GM18502 (cell line): ENCODE measurements at regions not wholly inside any gene's neighbourhood (a gene's known extent, or its start where the extent isn't known, plus 50 kb on each side); places are given as distances from the start of the nearest gene placed in this dataset.

ENCODE experiments used
- ATAC-seq: cut with Tn5 transposase; IDR thresholded peaks from one replicate; pipeline ENCODE4 v1.9.1; 2021; ENCODE audit warnings: mild to moderate bottlenecking; ENCODE audit not compliant: unreplicated experiment, poor library complexity

DNA sequence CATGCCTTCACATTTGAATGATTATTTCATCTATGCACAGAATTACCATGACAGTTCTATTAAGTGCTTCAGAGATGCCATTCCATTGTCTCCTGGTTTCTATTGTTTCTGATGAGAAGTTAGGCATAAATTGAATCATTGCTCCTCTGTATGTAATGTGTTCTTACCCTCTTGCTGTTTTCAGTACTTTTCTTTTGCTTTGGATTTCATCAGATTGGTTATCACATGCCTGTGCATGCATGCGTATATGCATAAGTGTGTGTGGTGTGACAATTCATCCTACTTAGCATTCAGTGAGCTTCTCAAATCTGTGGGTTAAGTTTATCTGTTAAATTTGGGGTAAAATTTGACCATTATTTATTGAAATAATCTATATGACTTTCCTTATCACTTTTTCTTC lies 263.3 kb upstream of the RND3 start:
- no peak for ATAC-seq

DNA sequence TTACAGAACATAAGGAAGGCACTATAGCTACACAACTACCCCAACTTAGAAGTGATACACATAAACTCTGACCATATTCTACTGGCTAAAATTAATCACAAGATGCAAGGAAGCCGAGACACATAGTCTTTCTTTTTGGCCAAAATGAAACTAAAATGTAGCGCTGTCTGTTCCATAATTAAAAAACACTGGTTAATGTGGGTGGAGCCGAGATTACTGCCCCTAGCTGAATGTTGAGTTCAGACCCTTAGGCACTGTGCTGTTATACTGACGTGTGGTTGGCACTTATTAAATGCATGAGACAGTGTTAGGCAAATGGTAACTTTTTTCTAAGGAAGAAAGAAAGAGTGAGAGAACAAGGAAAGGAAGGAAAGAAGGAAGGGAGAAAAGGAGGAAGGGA lies 254.6 kb upstream of the RND3 start:
- no peak for ATAC-seq

DNA sequence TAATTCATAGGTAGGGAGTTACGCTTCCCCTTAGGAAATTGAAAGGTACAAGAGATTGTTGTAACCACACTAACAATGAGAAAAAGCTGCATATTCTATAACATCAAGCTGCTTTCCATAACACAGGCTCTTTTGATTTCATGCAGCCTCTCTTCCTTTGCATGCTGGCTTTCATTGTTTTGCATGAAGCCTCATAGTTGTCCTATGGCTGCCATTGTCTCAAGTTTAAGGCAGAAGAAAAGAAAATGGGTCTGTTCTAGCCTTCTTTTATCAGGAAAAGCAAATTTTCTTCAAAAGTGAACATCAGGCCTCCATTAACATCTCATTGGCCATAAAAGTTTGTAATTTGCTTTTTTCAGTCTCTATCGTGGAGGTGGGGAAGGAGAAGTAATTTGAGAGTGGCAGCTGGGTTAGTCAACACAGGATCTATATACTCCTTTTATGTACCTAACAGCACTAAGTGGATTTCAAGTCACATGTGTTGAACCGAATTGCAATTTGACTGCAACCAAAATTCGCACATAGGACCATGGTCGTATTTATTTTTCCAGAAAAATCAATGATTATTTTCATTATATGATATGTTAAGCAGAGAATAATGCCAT lies 248.5 kb upstream of the RND3 start:
- ATAC-seq, result no peak

DNA sequence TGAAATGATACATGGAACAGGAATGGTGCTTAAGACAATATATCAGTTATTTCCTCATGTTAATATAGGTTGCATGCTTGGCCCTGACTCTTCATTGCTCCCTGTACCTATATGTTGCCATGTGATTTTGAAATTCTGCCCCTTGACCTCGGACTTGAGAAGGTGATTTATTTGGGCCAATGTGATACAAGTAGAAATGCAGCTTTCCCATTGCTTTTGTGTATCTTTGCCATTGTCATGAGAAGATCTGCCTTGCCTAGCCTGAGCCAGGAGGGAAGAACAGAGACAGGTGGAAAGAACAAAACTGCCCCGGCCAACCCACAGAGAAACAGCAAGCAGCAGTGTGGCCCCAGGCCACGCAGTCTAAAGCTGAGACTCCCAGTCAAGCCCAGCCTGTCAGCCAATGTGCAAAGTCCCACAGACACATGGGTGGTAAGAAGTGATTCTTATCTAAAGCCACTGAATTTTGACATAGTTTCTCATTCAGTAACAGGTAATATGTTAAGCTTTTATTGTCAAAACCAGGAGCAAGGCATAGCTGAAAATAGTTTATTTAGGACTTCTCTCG lies 245.7 kb upstream of the RND3 start:
- no peak for ATAC-seq

DNA sequence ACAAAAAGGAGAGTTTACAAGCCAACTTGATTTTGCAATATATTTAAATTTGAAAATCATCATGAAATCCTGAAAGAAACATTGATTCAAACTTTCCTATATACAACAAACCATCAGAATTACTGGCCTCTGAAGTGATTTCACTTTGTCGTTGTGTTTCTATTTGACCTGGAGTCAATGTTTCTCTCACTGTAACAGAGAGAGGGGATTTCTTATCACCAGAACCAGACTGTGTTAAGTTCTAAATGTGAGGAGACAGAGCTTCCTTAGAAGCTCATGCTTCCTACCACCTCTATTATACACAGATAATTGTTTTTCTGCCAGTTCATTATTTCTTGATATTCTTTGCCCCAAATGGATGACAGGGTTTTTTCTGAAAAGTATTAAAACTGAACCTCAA lies 245.0 kb upstream of the RND3 start:
- no peak for ATAC-seq

DNA sequence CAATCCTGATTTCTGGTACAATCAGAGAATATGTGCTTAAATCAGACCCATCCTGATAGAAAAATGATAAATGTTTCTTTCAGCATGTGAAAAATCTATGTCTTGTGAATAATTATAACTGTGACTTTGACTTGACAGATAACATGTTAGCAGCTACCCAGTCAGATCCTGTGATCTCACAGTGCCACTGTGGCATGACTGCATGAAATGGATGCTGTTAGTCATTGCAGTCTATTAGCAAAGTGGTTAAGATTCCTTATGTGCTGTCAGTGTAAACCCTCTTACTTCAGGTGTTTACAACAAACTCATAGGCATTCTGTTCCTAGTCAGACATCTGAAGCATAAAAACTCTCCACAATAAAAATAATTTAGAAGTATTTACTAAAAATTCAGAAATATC lies 244.6 kb upstream of the RND3 start:
- peak; percentile 51 for ATAC-seq

DNA sequence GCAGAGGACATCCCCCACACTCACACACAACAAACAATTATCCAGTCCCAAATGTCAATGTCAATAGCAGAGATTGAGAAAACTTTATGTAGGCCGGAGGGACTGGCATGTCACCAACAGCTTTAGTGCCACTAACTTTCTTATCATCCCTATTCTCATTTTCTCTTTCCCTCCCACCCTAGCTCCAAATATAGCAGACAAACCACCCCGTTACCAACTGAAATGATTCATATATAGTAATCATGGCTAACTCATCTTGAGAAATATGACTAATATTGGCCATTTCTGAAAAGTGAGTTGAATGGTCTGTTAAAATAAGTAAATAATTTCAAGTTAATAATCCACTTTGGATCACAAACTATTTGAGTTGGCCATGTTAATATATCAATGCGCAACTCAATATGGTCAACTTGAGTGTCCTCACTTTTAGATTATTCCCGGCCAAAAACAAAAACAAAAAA lies 242.1 kb upstream of the RND3 start:
- peak; percentile 78 for ATAC-seq

DNA sequence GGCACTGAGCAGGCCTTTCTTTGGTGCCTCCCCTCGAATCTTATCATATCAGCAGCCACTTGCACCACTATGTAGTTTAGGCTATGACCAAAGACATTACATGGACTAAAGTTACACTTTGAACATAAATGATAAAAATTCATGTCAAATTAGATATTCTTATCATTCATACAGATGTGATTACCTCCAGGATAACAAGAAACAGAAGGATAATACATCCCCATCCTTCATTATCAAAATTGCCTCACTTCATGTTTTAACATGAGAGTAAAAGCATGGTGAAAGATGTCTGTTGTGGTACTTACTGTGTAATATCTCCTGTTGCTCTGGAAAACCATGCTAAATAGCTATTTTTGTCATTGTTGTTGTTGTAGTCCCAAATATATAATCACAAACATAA lies 230.8 kb upstream of the RND3 start:
- no peak for ATAC-seq

DNA sequence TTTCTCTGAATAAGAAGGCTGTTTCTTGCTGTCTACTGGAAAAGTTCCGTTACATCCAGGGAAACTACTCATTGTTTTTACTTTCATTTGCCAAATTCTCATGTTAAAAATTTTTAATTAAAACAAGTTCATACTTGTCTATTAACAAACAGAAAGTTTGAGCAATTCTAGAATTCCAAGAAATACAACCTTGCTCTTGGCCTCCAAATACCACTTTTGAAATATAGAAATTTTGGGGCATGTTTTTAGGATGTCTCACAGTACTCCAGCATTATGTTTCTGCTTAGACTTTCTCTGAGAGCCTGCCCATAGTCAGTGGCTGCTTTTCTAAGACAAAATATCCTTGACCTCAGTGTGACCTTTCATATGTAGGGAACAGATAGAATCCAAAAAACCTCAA lies 228.7 kb upstream of the RND3 start:
- ATAC-seq, result no peak

DNA sequence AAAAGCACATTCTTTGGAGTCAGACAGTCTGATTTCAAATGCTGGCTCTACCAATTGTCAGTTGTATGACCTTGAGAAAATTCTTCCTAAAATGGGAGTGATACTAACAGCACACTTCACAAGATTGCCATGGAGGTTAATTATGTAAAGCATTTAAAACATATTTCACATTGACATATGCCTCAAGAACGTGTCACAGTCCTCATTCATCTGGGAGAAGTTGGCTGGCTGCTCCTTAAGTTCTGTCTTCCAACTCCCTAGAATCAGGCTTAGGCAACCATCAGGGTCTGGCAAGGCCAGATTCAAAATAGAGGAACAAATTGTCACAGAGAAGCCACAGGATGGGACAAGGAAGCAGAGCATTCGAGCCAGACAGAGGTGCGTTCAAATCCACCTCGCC lies 228.0 kb upstream of the RND3 start:
- ATAC-seq, result no peak

DNA sequence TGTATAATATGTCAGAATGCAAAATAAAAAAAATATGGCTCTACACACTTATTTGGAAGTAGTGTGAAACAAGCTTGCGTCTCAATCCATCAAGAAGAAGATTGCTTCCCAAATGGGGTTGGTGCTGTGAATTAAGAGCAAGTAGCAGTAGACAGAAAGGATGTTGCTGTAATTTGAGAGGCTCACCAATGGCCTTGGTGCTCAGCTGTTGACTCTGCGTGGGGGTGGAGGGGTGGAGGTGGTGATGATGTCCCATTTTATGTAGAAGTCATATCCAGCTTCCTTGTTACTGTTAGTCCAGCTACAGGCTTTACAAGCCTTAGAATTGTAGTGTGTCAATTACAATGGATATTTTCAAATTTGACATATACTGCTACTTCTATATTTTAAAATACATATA lies 223.4 kb upstream of the RND3 start:
- ATAC-seq, result no peak

DNA sequence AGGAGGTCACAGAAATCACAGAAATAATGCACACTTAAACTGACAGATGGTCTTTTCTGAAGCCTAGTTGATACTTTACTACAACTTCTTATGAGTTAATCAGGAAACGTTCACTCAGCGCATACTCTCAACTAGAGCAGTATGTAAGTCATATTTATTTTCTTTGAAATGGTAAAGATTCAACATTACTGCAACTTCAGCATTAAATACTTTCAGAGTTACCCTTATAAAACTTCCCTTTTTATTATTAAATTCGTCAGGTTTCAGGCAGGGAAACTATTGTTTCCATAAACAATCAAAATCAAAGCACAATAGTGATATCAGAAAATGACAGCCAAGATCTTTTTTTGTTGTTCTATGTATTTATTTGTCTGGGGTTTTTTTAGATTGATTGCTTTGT lies 222.6 kb upstream of the RND3 start:
- ATAC-seq, result no peak

DNA sequence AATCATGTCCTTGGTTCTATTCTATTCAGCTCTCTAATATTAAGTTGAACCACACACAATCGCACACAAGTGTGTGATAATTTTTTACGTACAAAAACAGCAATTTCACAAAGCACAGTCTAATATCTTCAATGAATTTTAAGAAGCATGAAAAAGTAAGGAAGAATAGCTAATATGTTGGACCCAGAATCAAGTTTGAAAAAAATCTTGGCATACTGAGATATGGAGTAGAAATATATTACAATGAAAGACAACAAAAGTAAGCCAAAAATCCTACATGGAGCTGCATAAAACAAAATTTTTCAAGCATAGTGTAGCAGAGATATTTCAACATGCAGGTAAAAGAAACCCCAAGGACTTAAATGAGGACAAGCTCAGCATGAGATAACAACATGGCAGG lies 219.1 kb upstream of the RND3 start:
- no peak for ATAC-seq

DNA sequence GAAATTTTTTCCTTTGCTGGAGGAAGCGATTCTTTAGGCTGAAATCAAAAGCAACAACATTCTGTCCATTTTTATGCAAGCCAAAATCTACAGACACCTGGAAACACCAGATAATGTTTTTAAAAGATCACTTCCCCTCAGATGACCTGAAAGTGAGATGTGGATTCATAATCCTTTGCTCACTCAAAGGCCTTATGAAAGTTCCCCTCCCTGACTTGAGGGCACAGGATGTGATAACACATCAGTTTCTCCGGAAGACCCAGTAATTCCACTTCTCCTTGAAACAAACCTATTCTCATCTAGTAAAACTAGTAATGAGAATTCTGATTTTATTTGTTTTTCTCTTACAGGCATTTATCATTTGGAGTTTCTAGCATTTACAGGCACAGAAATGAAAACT lies 218.3 kb upstream of the RND3 start:
- ATAC-seq, result peak; percentile 45

DNA sequence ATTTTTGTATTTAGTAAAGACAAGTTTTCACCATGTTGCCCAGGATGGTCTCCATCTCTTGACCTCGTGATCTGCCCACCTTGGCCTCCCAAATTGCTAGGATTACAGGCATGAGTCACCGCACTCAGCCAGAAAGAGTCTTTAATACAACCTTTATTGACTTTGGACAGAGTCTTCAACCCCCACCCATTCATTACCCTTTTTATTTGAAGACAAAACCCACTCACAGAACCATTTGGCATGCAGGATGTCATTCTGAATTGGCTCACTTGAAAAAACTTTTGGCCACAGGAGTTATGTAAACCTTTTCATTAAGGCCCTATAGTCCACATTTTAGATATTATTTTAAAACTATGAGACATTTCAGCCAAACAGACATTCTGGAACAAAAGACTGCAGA lies 217.9 kb upstream of the RND3 start:
- ATAC-seq, result no peak

DNA sequence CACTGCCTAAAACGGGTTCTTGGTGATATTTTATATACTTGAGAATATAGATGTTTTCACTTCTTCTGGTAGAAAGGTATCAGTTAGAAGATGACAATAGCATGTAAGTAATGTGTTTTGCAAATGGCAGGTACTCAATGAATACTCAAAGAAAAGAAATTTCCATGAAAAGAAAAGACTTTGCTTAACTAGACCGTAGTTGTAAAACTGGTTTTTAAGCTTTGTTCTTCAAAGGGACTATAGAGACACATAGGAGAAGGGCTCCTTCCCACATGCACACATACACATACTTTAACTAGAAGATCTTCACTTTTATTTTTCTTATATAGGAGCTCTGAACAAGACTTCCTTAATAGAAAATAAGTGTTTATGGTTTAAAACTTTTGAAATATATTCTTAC lies 215.3 kb upstream of the RND3 start:
- no peak for ATAC-seq

DNA sequence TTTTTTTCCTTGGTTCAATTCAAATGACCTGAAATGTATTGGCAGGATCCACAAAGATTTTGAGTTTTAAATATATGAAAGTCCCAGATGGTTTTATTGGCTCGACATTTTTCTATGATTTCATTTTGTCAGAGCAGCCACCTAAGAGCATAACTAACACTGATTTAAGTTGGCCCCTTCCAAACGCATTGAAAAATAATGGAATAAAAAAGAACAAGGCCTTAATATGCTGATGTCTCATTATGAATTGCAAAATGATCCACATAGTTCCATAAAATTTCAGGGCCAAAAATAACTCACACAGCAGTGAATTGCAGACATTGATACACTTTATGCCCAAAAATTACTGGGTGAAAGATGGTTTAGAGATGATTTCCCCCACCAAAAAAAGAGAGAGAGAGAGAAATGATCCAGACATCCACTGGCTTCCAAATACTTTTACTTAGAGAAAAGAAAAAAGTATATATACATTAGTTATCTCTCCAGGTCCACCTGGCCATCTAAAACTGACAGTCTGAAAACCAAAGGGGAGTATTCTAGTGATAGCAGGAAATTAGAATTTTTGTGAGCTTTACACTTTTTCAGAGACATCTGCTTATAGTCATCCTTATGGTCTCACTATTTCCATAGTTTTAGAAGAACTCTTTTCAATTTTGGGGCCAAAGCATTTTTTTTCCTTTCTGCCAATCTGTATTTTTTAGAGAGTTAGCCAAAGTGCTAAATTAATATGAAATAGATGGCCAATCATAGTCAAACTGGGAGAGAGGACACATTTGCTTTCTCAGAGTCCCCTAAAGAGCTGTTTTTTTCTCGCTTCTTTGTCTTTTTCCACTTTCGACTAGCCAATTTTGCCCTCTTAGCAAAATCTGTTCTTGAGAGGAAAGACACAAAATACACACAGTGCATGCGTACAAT lies 213.5 kb upstream of the RND3 start:
- no peak for ATAC-seq

DNA sequence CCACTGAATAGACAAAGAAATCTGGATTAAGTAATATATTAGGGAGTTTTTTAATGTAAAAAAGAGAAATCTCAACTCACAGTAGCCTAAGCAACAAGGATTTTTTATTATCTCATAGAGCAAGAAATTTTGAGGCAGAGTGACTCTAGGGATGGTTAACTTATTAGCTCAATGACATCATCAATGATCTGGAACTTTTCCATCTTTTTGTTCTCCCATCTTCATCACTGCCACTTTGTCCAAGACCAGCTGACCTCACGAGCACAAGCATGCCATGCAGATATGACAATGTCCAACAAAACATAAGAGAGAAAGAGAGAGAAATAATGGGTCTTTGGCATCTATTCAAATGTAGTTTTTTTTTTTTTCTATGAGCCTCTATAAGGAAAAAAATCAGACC lies 211.8 kb upstream of the RND3 start:
- ATAC-seq, result no peak

DNA sequence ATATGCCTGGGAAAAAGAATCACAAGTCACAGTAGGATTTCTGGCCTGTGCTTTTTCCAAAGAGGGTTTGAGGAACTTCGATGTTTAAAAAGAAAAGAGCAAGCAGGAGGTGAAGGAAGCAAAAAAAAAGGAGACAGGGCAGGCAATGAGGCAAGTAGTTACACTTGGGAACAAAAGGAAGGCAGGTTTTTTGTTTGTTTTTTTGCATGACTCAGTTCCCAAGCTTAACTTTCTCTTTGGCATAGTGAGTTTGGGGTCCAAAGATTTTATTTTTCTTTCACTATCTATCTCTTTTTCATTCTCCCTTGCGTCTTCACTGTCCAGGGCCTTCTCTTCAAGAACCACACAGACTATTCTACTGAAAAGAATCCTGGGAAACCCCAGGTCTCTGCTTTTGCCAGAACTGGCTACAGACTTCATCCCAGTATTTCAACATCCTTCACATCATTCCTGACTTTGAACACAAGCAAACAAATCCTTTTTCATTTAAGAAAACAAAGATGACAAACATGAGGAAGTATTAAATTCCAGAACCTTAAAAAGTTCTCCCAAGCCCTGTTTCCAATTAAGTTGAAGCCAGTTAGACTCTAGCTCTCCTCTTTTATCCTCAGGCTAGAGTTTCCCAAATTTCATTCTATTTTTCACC lies 210.7 kb upstream of the RND3 start:
- no peak for ATAC-seq

DNA sequence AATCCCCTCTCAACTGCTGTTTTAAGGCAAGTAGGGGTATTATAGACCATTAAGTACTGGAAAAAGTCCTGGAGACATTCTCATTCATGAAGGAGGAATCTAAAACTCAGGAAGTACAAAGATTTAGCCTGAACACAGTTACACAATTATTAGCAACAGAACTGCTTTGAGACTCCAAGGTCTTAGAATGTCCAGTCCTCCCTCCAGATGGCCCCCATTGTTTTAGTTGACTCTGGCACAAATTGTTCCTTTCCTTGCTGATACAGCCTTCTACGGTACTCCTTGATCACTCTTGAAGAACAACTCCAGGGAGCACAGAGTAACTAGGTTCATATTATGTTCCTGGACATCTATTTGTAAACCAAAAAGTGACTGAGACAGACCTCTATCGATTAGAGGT lies 210.1 kb upstream of the RND3 start:
- ATAC-seq, result no peak

DNA sequence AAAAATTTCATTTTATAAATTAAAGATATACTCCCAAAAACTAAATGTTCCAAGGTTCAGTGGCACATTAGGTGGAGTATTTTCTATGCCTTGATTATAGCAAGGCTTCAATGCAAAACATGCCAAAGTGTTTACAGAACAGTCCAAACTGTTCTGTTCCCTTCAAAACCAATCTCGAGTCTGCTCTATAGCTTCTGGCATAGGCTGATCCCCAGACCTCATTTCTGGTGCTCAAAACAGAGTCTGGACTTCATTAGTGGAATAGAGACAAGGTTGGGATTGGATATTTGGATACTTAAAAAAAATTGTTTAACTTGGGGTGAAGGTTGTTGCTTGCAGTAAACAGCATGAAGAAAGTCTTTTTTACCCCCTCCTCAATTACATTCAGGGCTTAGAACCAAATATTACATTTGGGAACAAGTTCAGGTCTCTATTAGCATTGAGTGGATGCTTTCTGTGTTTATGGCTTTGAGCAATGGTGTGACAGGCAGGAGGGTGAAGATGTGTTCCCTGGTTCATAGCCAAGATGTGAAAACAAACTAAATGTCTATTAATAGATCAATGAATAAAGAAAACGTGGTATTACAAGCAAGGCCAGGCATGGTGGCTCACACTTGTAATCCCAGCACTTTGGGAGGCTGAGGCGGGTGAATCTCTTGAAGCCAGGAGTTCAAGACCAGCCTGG lies 208.1 kb upstream of the RND3 start:
- no peak for ATAC-seq
